IMR-90 (cell line): ENCODE measurements at regions not wholly inside any gene's neighbourhood (a gene's known extent, or its start where the extent isn't known, plus 50 kb on each side); places are given as distances from the start of the nearest gene placed in this dataset.

Experiments
- ATAC-seq: fragments of 200-7000 bp; cut with Tn5 transposase; 2 replicates; pipeline ENCODE4 v1.9.1; 2020; ENCODE audit warnings: low read depth, mild to moderate bottlenecking, moderate library complexity
- BruUV-seq: library from RNA; stranded (reverse); fragments of 400-500 nt; replicated peaks from 2 replicates; lab custom pipeline; 2021; lab: Mats Ljungman, UMichigan
- CTCF ChIA-PET: fragments of 300-600 bp; formaldehyde crosslinking; extraction: SDS; loops from one replicate; lab custom pipeline; 2021; ENCODE audit warnings: antibody characterized with exemption; lab: Yijun Ruan, JAX
- POLR2A ChIA-PET: fragments of 300-600 bp; sonication (Branson Sonifier 250); formaldehyde crosslinking; loops from one replicate; lab custom pipeline; 2022; ENCODE audit warnings: antibody characterized with exemption; ENCODE audit not compliant: unreplicated experiment; lab: Charles Lee
- DNase-seq: peaks from one replicate; pipeline ENCODE4 v3.0.0; 2013
- H2AFZ ChIP-seq: replicated peaks from 2 replicates; pipeline ENCODE3; 2013; ENCODE audit warnings: low read length, mild to moderate bottlenecking; ENCODE audit not compliant: poor library complexity
- H2AK5ac ChIP-seq: 2 replicates; pipeline ENCODE4 v1.6.1; 2013; ENCODE audit warnings: low read depth, low read length, inconsistent platforms
- H2AK9ac ChIP-seq: replicated peaks from 2 replicates; pipeline ENCODE3; 2013; ENCODE audit warnings: mild to moderate bottlenecking, low read depth, low read length, moderate library complexity; ENCODE audit not compliant: poor library complexity
- H2BK120ac ChIP-seq: 2 replicates; pipeline ENCODE4 v1.6.1; 2013; ENCODE audit warnings: low read depth, low read length, inconsistent platforms
- H2BK15ac ChIP-seq: 3 replicates; pipeline ENCODE4 v1.6.1; 2013; ENCODE audit warnings: low read depth, low read length, inconsistent platforms
- H2BK20ac ChIP-seq: 2 replicates; pipeline ENCODE4 v1.6.1; 2013; ENCODE audit warnings: low read depth, mild to moderate bottlenecking, inconsistent platforms, low read length, moderate library complexity
- H2BK5ac ChIP-seq: 2 replicates; pipeline ENCODE4 v1.6.1; 2013; ENCODE audit warnings: mild to moderate bottlenecking, low read depth, low read length, inconsistent platforms; ENCODE audit not compliant: poor library complexity, severe bottlenecking
- H3K14ac ChIP-seq: replicated peaks from 2 replicates; pipeline ENCODE4 v1.6.1; 2013; ENCODE audit warnings: low read depth, low read length, inconsistent platforms
- H3K18ac ChIP-seq: 2 replicates; pipeline ENCODE4 v1.6.1; 2013; ENCODE audit warnings: low read depth, low read length, control low read depth
- H3K23ac ChIP-seq: 2 replicates; pipeline ENCODE4 v1.6.1; 2013; ENCODE audit warnings: low read depth, low read length, inconsistent platforms
- H3K27ac ChIP-seq: 2 replicates; pipeline ENCODE4 v1.5.1; 2013; ENCODE audit warnings: mild to moderate bottlenecking, control low read depth, low read length; ENCODE audit not compliant: insufficient read depth
- H3K27me3 ChIP-seq: 2 replicates; pipeline ENCODE4 v1.6.1; 2013; ENCODE audit warnings: low read length; ENCODE audit not compliant: control insufficient read depth, insufficient read depth
- H3K36me3 ChIP-seq: 2 replicates; pipeline ENCODE4 v1.6.1; 2013; ENCODE audit warnings: low read length, mixed read lengths; ENCODE audit not compliant: control insufficient read depth, insufficient read depth
- H3K4ac ChIP-seq: 2 replicates; pipeline ENCODE4 v1.6.1; 2013; ENCODE audit warnings: low read depth, low read length, inconsistent platforms
- H3K4me1 ChIP-seq: 2 replicates; pipeline ENCODE4 v1.6.1; 2013; ENCODE audit warnings: low read length, mixed read lengths; ENCODE audit not compliant: control insufficient read depth, insufficient read depth
- H3K4me2 ChIP-seq: 2 replicates; pipeline ENCODE4 v1.6.1; 2013; ENCODE audit warnings: low read depth, mild to moderate bottlenecking, control low read depth, low read length, moderate library complexity
- H3K4me3 ChIP-seq: 2 replicates; pipeline ENCODE4 v1.5.1; 2013; ENCODE audit warnings: low read depth, mild to moderate bottlenecking, control low read depth, low read length, moderate library complexity; ENCODE audit not compliant: insufficient read depth
- H3K56ac ChIP-seq: 2 replicates; pipeline ENCODE4 v1.6.1; 2013; ENCODE audit warnings: low read length, inconsistent platforms; ENCODE audit not compliant: insufficient read depth; ENCODE audit errors: extremely low read depth
- H3K79me1 ChIP-seq, 2 experiments: 2 replicates each; pipeline ENCODE4 v1.6.1; 2013; ENCODE audit warnings: low read length in 2 of 2, inconsistent platforms in 1 of 2, low read depth in 1 of 2
- H3K9ac ChIP-seq: 2 replicates; pipeline ENCODE4 v1.6.1; 2013; ENCODE audit warnings: low read depth, low read length, control low read depth
- H3K9me1 ChIP-seq: 2 replicates; pipeline ENCODE4 v1.6.1; 2013; ENCODE audit warnings: low read length, inconsistent platforms; ENCODE audit not compliant: insufficient read depth
- H3K9me3 ChIP-seq: 2 replicates; pipeline ENCODE4 v1.6.1; 2013; ENCODE audit warnings: low read length; ENCODE audit not compliant: control insufficient read depth, insufficient read depth
- H4K20me1 ChIP-seq: 2 replicates; pipeline ENCODE4 v1.6.1; 2013; ENCODE audit warnings: low read length, inconsistent platforms; ENCODE audit not compliant: insufficient read depth
- H4K5ac ChIP-seq: 2 replicates; pipeline ENCODE4 v1.6.1; 2013; ENCODE audit warnings: mild to moderate bottlenecking, low read depth, low read length, control low read depth
- H4K8ac ChIP-seq, 2 experiments: 2 replicates each; pipeline ENCODE4 v1.6.1; 2013; ENCODE audit warnings: low read depth in 2 of 2, low read length in 2 of 2, control low read depth in 1 of 2, inconsistent platforms in 1 of 2
- H4K91ac ChIP-seq: 2 replicates; pipeline ENCODE4 v1.6.1; 2013; ENCODE audit warnings: low read depth, low read length, inconsistent platforms; ENCODE audit not compliant: insufficient read depth
- BHLHE40 ChIP-seq: fragments of 150-350 bp; IDR thresholded peaks from 2 replicates; pipeline ENCODE4 v1.6.1; 2016; ENCODE audit warnings: mild to moderate bottlenecking, low read depth, low read length
- CEBPB ChIP-seq: IDR thresholded peaks from 2 replicates; pipeline ENCODE4 v1.6.1; 2012; ENCODE audit warnings: low read depth, low read length, improper control_type of control experiment
- CHD1 ChIP-seq: IDR thresholded peaks from 2 replicates; pipeline ENCODE4 v1.6.1; 2012; ENCODE audit warnings: low read depth, low read length, improper control_type of control experiment
- MAZ ChIP-seq: IDR thresholded peaks from 2 replicates; pipeline ENCODE4 v1.6.1; 2012; ENCODE audit warnings: low read depth, mild to moderate bottlenecking, low read length, improper control_type of control experiment, moderate library complexity, borderline replicate concordance
- RAD21 ChIP-seq: IDR thresholded peaks from 2 replicates; pipeline ENCODE4 v1.6.1; 2012; ENCODE audit warnings: low read length, improper control_type of control experiment
- RCOR1 ChIP-seq: IDR thresholded peaks from 2 replicates; pipeline ENCODE4 v1.6.1; 2012; ENCODE audit warnings: mild to moderate bottlenecking, low read length, improper control_type of control experiment; ENCODE audit not compliant: insufficient replicate concordance
- RFX5 ChIP-seq: IDR thresholded peaks from 2 replicates; pipeline ENCODE4 v1.8.0; 2012; ENCODE audit warnings: low read depth, mild to moderate bottlenecking, low read length, moderate library complexity
- WGBS, 2 experiments: methylation state at CpG; one replicate each; pipeline versions ENCODE4 v1.1.5 to v1.1.7; 2013; ENCODE audit warnings: missing lambda C conversion rate in 2 of 2; ENCODE audit not compliant: insufficient read length in 1 of 2; ENCODE audit errors: extremely low coverage in 2 of 2; 5-methylcytosine and 5-hydroxymethylcytosine counted together
- dilution Hi-C: fragments of 300-500 bp; cut with HindIII; formaldehyde crosslinking; loops from one replicate; pipeline ENCODE4 v1.14.3; 2018; ENCODE audit warnings: low sequenced_read_pairs; ENCODE audit not compliant: unreplicated experiment
- in situ Hi-C: fragments of 300-500 bp; cut with MboI; formaldehyde crosslinking; loops from 3 replicates; pipeline ENCODE4 v1.14.3; 2019; ENCODE audit warnings: low sequenced_read_pairs, inconsistent platforms, mixed read lengths
- intact Hi-C: fragments of 100-400 bp; cut with micrococcal nuclease; formaldehyde crosslinking; loops from 2 replicates; pipeline ENCODE4 v1.10.0; 2022

DNA sequence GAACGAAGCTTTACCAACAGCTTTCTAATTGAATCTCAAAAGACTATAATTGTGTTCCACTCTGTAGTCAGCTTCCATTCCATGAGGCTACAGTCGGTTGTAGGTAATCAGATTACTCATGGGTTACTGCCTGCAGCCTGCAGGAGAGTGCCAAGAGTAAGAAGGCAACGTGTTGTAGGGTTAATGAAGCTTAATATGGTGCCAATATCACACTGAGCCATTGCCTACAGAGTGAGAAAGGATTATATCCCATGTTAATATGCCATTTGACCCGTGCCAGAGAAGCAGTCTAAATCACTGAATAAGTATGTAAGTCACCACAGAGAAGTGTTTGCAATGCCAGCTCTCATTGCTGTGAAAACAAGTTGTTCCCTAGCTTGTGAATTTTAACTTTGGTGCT is 734.5 kb upstream of the ACVR2A start:
- in situ Hi-C loops, result no loop called here
- DNase-seq (no peak), ATAC-seq (no peak)
- no peak overlapping the region for H4K91ac ChIP-seq
- intact Hi-C loops, result no loop called here
- no peak overlapping the region for H2BK120ac ChIP-seq
- H3K9me3 ChIP-seq, result no peaks in the 10 kb centered on the region
- H2AK9ac ChIP-seq, result no peak overlapping the region
- H4K8ac ChIP-seq, result no peak overlapping the region
- CTCF ChIA-PET, result no interaction called here
- no peaks in the 10 kb centered on the region for H3K4me1 ChIP-seq
- no peaks in the 10 kb centered on the region for H3K79me1 ChIP-seq
- H4K5ac ChIP-seq, result no peak overlapping the region
- H3K56ac ChIP-seq, result no peak overlapping the region
- H3K4me3 ChIP-seq, result no peak overlapping the region
- POLR2A ChIA-PET, result no interaction called here
- TF ChIP-seq CEBPB (no peak), MAZ (no peak), BHLHE40 (no peak), CHD1 (no peak), RCOR1 (no peak), RFX5 (no peak), RAD21 (no peak)
- H3K14ac ChIP-seq, result no peak overlapping the region
- no peak overlapping the region for H3K9ac ChIP-seq
- H3K27ac ChIP-seq, result no peak overlapping the region
- no peaks in the 10 kb centered on the region for H4K20me1 ChIP-seq
- H2AFZ ChIP-seq, result no peak overlapping the region
- dilution Hi-C loops, result no loop called here
- no peak overlapping the region for H2BK15ac ChIP-seq
- H3K27me3 ChIP-seq, result no peaks in the 10 kb centered on the region
- no peaks in the 10 kb centered on the region for H3K36me3 ChIP-seq
- BruUV-seq, result no TSS peak
- no peak overlapping the region for H3K4me2 ChIP-seq
- H3K18ac ChIP-seq, result no peak overlapping the region
- H2BK5ac ChIP-seq, result no peak overlapping the region
- H3K9me1 ChIP-seq, result no peaks in the 10 kb centered on the region
- no peak overlapping the region for H3K23ac ChIP-seq
- no peak overlapping the region for H2AK5ac ChIP-seq
- no peak overlapping the region for H2BK20ac ChIP-seq
- H3K4ac ChIP-seq, result no peak overlapping the region
- WGBS, 2 experiments, result 40% methylated on average over 1 of the region's 4 CpGs; no CpG with 5 or more reads in 1 of the 2 experiments
